ENCODE measurements at regions not wholly inside any gene's neighbourhood (a gene's known extent, or its start where the extent isn't known, plus 50 kb on each side); places are given as distances from the start of the nearest gene placed in this dataset.

DNA sequence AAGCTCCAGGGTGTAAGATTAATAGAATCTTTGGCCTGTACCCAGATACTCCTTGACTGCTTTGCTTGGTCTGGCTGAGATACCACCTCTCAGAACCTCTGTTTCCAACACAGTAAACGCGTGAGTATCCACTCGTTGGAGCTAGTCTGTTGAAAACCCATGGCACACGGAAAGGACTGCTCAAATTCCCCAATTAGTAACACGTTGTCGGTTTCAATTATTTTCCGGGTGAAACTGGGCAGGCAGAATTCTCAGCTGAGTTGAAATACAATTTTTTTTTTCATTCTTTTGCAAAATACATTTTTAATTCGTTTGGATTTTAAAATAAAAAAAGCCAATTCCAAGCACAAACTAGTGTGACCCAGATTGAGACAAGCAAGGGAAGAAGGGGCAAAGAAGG lies 120.5 kb downstream of the MAF start:
- H3K23ac ChIP-seq (ENCODE audit: insufficient read length), result no peak overlapping the region
- H3K23me2 ChIP-seq (ENCODE audit: low read depth, low read length), result peaks cover 3% of the 10 kb centered on the region; the same call in 1 of the 2 replicates
- no peak overlapping the region for H3K27ac ChIP-seq (ENCODE audit: low read depth, low read length)
- no peak overlapping the region for H4K5ac ChIP-seq (ENCODE audit: insufficient read length, low read depth, low read length)
- no peak overlapping the region for H3K4me3 ChIP-seq (ENCODE audit: extremely low read depth in 1 of 4, insufficient read depth in 2 of 4, low read depth in 3 of 4, low read length in 4 of 4)
- H2BK15ac ChIP-seq (ENCODE audit: low read length), result no peak overlapping the region; the same call in 1 of the 2 replicates
- POLR2A ChIA-PET (ENCODE audit: partially characterized antibody), result no interaction called here
- H3K27me3 ChIP-seq (replicated peaks in 1 of 4; ENCODE audit: control insufficient read depth in 3 of 4, extremely low read depth in 1 of 4, insufficient read depth in 3 of 4, low read length in 3 of 4), result no peaks in the 10 kb centered on the region
- H3K4ac ChIP-seq (replicated peaks; ENCODE audit: insufficient read length, low read depth, low read length), result no peak overlapping the region
- H2AFZ ChIP-seq (ENCODE audit: low read length), result no peak overlapping the region
- H3K79me1 ChIP-seq (ENCODE audit: low read depth, low read length), result no peaks in the 10 kb centered on the region; the same call in 1 of the 2 replicates
- 83% methylated on average over 8 of the region's 8 CpGs; no CpG with 5 or more reads in 1 of the 2 experiments for WGBS, 2 experiments (ENCODE audit: extremely low coverage in 1 of 2, insufficient coverage in 1 of 2, insufficient read length in 1 of 2, insufficient replicate concordance in 2 of 2, low coverage in 1 of 2, low lambda C conversion rate in 2 of 2, missing lambda C conversion rate in 1 of 2)
- H3K56ac ChIP-seq (replicated peaks; ENCODE audit: insufficient read length, low read depth, low read length), result no peak overlapping the region
- no peaks in the 10 kb centered on the region for H3K9me3 ChIP-seq (ENCODE audit: insufficient read depth in 2 of 2, low read depth in 1 of 2, low read length in 1 of 2)
- H3K9ac ChIP-seq (replicated peaks in 1 of 4; ENCODE audit: extremely low read depth in 1 of 4, low read depth in 3 of 4, low read length in 3 of 4), result no peak overlapping the region
- no peaks in the 10 kb centered on the region for H3K4me1 ChIP-seq (replicated peaks in 1 of 4; ENCODE audit: control insufficient read depth in 3 of 4, insufficient read depth in 4 of 4, low read length in 3 of 4)
- H4K20me1 ChIP-seq (replicated peaks in 1 of 2; ENCODE audit: control insufficient read depth in 1 of 2, insufficient read depth in 2 of 2, low read length in 2 of 2), result no peaks in the 10 kb centered on the region
- no peak overlapping the region for H2BK5ac ChIP-seq (ENCODE audit: low read depth, low read length)
- no peak for DNase-seq (ENCODE audit: low read depth in 1 of 2, low spot score in 2 of 2)
- no peak overlapping the region for H4K8ac ChIP-seq (ENCODE audit: extremely low read depth, insufficient read depth, low read length)
- H3K4me2 ChIP-seq (ENCODE audit: insufficient read depth in 1 of 2, low read depth in 2 of 2, low read length in 2 of 2), result no peak overlapping the region
- H3K18ac ChIP-seq (ENCODE audit: extremely low read depth, low read length), result no peak overlapping the region
- no peaks in the 10 kb centered on the region for H3K79me2 ChIP-seq (ENCODE audit: control insufficient read depth in 1 of 2, insufficient read depth in 2 of 2, low read length in 2 of 2)
- H2AK5ac ChIP-seq (ENCODE audit: low read depth, low read length), result no peak overlapping the region
- H3K36me3 ChIP-seq (ENCODE audit: control insufficient read depth in 2 of 4, insufficient read depth in 4 of 4, low read length in 3 of 4), result no peaks in the 10 kb centered on the region
- no peak overlapping the region for H3K14ac ChIP-seq (ENCODE audit: insufficient read length)
- CTCF ChIA-PET (ENCODE audit: partially characterized antibody), result interaction anchor here (0.6 kb wide), 1 partner anchor 270 kb away, joined by 3 read pairs; no protein-coding TSS in a partner anchor
- TF ChIP-seq SIN3A (conservative IDR thresholded peaks at IDR 0.05 in 1 of 2, IDR thresholded peaks at IDR 0.05 in 1 of 2; ENCODE audit: low read depth in 1 of 2, low read length in 2 of 2) (no peak), CHD1 (IDR thresholded peaks at IDR 0.05; ENCODE audit: low read depth, low read length) (no peak), TAF1 (IDR thresholded peaks at IDR 0.05; ENCODE audit: low read depth, low read length) (no peak), SUZ12 (IDR thresholded peaks at IDR 0.05; ENCODE audit: low read length) (no peak), TEAD4 (IDR thresholded peaks at IDR 0.05; ENCODE audit: low read depth, low read length) (no peak), RFX5 (IDR thresholded peaks at IDR 0.05; ENCODE audit: borderline replicate concordance, low read depth, low read length) (no peak), YY1 (IDR thresholded peaks at IDR 0.05; ENCODE audit: low read depth, low read length) (no peak), BCL11A (IDR thresholded peaks at IDR 0.05; ENCODE audit: low read depth in 2 of 2, low read length in 2 of 2) (no peak), TAF7 (optimal IDR thresholded peaks at IDR 0.05; ENCODE audit: borderline replicate concordance, low read depth, low read length) (no peak)
- H4K91ac ChIP-seq (replicated peaks; ENCODE audit: insufficient read length, low read length), result no peak overlapping the region
- no peak overlapping the region for H2BK120ac ChIP-seq (replicated peaks; ENCODE audit: low read depth, low read length)
- no peak for FAIRE-seq
- no peak overlapping the region for H2BK20ac ChIP-seq (ENCODE audit: low read length)
- no peak overlapping the region for H2BK12ac ChIP-seq (ENCODE audit: low read depth, low read length)

All from H1 (cell line).